RWPE1 (cell line): ENCODE measurements at regions not wholly inside any gene's neighbourhood (a gene's known extent, or its start where the extent isn't known, plus 50 kb on each side); places are given as distances from the start of the nearest gene placed in this dataset.

ENCODE experiments used
- CTCF ChIA-PET: fragments of 350-600 bp; sonication (Branson Sonifier 250); formaldehyde crosslinking; extraction: SDS; loops from one replicate; lab custom pipeline; 2021; lab: Yijun Ruan, JAX
- POLR2A ChIA-PET: fragments of 400-600 bp; formaldehyde crosslinking; extraction: SDS; loops from one replicate; lab custom pipeline; 2020; ENCODE audit warnings: antibody characterized with exemption; ENCODE audit not compliant: low non-redundant PET; lab: Yijun Ruan, JAX
- DNase-seq: peaks from one replicate; pipeline ENCODE4 v3.0.0; 2012; ENCODE audit warnings: low spot score
- H3K27ac ChIP-seq: fragments of 450-650 bp; 2 replicates; pipeline ENCODE4 v1.5.1; 2017
- CTCF ChIP-seq: fragments of 450-650 bp; conservative IDR thresholded peaks from 2 replicates; pipeline ENCODE4 v1.5.1; 2017; ENCODE audit warnings: low read depth, mild to moderate bottlenecking

GRCh38 chr2:217741381-217741955 lies 261.3 kb downstream of the TNS1 start:
- H3K27ac ChIP-seq = no peak overlapping the region
- DNase-seq = no peak
- CTCF ChIA-PET = interaction anchor here (1.0 kb wide), 1 partner anchor 28 kb away, joined by 4 read pairs; no protein-coding TSS in a partner anchor
- POLR2A ChIA-PET = no interaction called here
- TF ChIP-seq CTCF = no peak

GRCh38 chr2:217740756-217741155 lies 262.0 kb downstream of the TNS1 start:
- DNase-seq = no peak
- no peak for TF ChIP-seq CTCF
- ChIA-PET CTCF (no interaction called here), POLR2A (no interaction called here)
- no peak overlapping the region for H3K27ac ChIP-seq

- H3K27ac ChIP-seq = no peak overlapping the region
- ChIA-PET POLR2A (no interaction called here), CTCF (interaction anchor here (0.6 kb wide), 1 partner anchor 17 kb away, joined by 3 read pairs; no protein-coding TSS in a partner anchor)
- DNase-seq = no peak
- no peak for TF ChIP-seq CTCF
Measured at GRCh38 chr2:217740178-217740577, 262.6 kb downstream of the TNS1 start.

GRCh38 chr2:217739741-217740140 lies 263.1 kb downstream of the TNS1 start:
- DNase-seq = no peak
- ChIA-PET POLR2A (no interaction called here), CTCF (interaction anchor here (0.6 kb wide), 2 partner anchors 16 to 60 kb away, joined by 3 read pairs; no protein-coding TSS in a partner anchor)
- no peak overlapping the region for H3K27ac ChIP-seq
- no peak for TF ChIP-seq CTCF

- POLR2A ChIA-PET = no interaction called here
- no peak for TF ChIP-seq CTCF
- CTCF ChIA-PET = interaction anchor here (0.5 to 0.6 kb wide), 2 partner anchors 26 to 63 kb away, joined by 3 read pairs; no protein-coding TSS in a partner anchor
- no peak overlapping the region for H3K27ac ChIP-seq
- DNase-seq = no peak
Measured at GRCh38 chr2:217738061-217738460, 264.7 kb downstream of the TNS1 start.

- H3K27ac ChIP-seq = no peak overlapping the region
- ChIA-PET POLR2A (no interaction called here), CTCF (no interaction called here)
- TF ChIP-seq CTCF = no peak
- no peak for DNase-seq
Measured at GRCh38 chr2:217736776-217737550, 265.8 kb downstream of the TNS1 start.
